Putamen (tissue), 1 donor: ENCODE measurements at regions not wholly inside any gene's neighbourhood (a gene's known extent, or its start where the extent isn't known, plus 50 kb on each side); places are given as distances from the start of the nearest gene placed in this dataset.
"Not testable (repeated sequence)": the region's sequence is repeated elsewhere in the genome, so short reads cannot be mapped to it uniquely, and the experiment has no call there.

Experiments
- DNase-seq: peaks from one replicate; pipeline ENCODE4 v3.0.0-alpha.2; 2016; ENCODE audit warnings: low spot score

DNA sequence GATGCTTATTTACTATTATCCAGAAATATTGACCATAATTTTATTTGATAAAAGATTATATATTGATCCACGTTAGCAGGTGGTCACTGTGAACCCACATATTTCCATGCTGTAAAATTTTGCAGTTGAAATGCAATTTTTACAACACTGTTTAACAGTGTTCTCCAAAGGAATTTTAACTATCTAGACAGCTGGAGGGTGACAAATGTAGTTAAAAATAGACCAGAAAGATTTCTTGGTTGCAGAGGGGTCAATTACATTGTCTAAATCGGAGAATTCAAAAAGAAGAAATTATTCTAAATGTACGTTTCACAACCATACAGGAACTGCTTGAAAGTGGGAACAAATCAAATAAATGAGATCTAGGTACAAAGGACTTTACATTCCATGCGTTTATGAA is 625.2 kb upstream of the NCAM2 start:
- no peak for DNase-seq

DNA sequence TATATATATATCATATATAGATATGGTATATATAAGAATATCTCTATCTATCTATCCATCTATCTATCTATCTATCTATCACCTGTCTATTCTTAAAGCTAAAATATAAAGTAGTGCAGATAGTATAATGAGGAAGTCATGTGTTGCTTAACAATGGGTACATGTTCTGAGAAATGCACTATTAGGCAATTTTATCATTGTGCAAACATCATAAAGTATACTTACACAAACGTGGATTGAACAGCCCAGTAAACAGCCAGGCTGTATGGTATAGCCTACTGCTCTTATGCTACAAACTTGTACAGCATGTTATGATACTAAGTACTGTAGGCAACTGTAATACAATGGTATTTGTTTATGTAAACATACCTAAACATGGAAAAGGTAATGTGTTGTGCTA is 621.0 kb upstream of the NCAM2 start:
- DNase-seq, result no peak

DNA sequence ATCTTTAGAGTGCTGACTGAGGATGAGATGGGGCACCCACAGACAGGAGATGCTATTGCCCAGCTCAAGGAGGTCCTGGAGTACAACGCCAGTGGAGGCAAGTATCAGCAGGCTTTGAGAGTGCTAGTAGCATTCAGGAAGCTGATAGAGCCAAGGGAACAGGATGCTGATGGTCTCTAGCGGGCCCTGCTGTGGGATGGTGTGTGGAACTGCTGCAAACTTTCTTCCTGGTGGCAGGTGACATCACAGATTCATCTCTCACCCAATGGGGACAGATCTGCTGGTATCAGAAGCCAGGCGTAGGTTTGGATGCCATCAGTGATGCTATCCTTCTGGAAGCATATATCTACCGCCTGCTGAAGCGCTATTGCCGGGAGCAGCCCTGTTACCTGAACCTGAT is 609.8 kb upstream of the NCAM2 start:
- DNase-seq, result no peak

DNA sequence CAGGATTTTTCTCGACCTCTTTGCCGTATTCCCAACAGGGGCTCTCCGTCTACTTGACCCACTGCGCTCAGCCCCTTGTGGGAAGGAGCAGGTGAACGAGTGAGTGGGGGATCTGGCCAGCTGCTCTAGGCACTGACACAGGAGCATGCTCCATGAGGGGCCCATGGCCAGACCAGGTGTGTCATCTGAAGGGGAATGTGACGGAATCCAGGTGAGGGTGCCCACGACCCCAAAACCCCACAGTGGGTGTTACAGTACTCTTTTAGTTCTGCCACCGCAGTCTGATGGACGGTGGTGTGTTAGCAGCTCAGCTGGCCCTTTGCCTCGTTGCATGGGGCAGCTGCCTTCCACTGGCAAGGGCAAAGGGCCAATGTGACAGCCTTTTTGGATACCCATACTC is 601.4 kb upstream of the NCAM2 start:
- no peak for DNase-seq

DNA sequence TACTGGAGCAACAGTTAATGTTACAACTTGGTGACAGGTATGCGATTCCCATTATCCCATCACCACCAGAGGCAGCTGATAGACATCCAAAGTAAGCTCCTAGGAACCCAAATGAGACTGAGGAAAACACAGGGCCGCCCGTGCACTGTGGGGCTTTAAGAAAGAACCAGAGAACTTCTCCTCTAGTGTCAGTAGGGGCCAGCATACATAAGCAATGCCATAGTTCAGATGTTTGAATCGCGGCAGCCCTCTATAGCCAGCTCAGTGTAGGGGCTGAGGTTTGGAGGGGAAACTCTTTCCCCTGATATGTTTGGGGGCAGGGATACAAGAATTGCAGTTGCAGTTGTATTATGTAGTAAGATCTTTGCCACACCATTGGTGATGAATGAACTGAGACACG is 593.3 kb upstream of the NCAM2 start:
- DNase-seq, result no peak

DNA sequence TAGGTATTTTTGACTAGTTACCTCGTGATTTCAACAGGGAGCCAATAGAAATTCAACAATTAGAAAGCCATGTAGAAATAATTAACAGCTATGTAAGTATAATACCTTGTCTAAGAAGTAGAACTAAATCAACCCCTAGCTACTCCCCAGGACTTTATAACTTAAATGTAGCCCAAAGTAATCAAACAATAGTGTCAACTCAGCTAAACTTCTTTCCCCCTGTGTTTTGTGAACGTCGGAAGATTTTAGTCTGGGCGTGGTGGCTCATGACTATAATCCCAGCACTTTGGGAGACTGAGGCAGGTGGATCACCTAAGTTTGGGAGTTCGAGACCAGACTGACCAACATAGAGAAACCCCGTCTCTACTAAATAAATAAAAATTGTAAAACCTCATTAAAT is 579.9 kb upstream of the NCAM2 start:
- DNase-seq, result no peak

DNA sequence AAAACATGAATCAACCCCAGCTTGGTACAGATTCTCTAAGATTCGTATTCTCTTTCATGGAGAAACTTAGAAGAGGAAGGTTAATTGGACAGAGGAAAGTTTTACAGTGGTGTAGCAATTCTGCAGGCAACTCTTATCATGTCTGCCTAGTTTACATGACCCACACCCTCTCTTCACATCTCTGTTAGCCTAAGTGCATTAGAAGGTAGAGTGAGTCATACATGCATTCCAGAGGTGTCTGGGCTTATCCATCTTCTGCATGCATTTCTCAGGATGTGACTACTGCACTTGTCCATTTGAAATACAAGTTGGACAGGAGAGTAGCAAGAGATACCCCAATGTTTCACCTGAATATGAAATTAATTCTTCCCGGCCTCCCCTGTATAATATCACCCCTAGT is 578.4 kb upstream of the NCAM2 start:
- no peak for DNase-seq

DNA sequence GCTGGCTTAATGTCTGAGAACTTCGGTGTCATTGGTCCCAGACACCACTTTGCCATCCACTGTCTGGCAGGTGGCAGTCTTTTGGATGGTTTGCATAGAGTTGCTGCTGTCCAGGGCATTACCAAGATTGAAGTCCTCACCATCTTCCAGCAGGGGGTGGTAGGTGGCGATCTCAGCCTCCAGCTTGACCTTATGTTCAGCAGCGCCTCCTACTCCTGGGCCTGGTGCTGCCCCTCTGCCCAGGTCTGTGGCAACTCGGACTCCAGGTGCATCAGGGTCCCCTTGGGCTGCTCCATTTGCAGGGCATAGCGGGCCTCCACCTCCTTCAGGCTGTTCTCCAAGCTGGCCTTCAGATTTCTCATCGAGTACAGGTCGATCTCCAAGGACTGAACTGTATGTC is 573.3 kb upstream of the NCAM2 start:
- no peak for DNase-seq

DNA sequence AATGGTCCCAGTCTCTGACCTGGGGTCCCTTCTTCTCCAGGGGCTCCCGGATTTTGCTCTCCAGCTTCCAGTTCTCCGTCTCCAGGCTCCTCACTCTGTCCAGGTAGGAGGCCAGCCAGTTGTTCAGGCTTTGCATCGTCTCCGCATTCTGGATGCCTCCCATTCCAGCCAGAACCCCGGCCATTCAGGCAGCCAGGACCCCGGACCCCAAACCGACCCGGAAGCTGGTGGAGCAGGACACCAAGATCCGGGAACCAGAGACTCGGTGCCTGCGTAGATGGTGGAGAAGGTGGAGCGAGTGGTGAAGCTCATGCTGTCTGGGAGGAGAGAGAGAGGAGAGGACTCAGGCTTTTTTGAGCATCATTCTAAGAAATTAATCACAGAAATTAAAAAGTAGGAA is 572.4 kb upstream of the NCAM2 start:
- DNase-seq, result no peak

DNA sequence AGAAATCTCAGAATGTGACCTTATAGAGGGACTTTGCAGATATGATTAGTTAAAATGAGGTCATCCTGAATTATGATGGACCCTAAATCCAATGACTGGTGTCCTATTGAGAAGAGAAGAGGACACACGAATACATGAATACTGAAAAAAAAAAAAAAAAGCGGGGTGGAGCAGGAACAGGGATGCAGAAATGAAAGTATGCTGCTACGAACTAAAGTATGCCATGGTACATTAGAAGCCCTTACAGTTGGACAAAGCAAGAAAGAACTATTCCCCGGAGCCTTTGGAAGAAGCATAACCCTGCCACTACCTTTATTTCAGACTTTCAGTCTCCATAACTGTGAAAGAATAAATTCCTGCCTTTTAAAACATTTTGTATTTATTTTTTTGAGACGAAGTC is 557.9 kb upstream of the NCAM2 start:
- no peak for DNase-seq

DNA sequence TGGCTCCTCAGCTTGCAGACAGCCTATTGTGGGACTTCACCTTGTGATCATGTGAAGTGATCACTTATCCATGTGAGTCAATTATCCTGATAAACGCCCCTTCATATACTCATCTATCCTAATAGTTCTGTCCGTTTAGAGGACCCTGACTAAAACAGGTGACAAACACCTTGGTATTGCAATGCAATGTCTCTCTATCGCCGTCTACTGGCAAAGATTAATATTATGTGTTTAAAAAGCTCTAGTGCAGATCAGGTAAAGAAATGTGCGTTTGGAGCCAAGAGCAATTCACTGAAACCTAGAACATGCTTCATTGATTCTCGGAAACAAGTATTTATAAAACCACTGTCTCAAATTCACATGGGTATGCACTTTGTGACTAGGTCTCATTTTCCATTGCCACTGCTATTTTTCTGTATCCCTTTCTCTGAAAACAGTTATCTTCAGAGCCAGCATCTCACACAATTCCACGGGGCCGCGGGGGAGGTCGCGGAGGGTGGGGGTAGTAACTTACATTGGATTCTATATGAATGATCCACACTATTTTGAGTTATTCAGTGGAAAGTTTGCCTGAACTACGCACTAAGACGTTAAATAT is 554.6 kb upstream of the NCAM2 start:
- DNase-seq, result no peak

DNA sequence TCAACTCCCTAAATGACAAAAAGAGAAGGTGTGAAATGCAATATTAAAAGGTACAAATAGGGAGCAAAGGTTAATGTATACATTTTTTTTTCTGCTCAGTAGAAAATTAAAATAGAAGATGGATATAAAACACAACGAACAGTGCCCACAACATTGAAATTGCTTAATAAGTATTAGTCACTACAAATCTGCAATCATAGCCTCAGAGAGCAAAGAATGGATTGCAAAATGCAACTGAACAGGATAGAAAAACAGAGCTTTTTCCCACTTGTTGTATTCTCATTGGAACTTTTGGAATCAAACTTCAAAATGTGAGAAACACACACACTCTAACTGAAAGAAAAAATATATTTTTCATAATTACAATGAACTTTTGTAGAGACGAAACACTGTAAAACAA is 552.2 kb upstream of the NCAM2 start:
- DNase-seq, result no peak

DNA sequence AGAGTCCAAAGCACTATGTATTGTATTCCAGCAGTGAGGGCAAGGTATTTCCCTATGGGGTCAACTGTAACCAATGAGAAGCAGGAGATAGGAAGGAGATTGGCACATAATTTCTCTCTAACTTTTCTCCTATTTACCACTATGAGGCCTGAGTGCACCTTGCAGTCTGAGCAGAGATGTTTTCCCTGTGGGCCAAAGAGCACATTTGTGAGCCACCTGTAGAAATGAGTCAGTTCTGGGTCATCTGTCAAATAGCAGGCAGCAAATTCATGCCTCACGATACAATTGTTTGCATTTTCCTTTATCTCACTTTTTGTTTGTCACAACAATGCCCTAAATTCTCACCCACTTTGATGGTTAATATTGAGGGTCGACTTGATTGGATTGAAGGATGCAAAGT is 547.2 kb upstream of the NCAM2 start:
- no peak for DNase-seq

DNA sequence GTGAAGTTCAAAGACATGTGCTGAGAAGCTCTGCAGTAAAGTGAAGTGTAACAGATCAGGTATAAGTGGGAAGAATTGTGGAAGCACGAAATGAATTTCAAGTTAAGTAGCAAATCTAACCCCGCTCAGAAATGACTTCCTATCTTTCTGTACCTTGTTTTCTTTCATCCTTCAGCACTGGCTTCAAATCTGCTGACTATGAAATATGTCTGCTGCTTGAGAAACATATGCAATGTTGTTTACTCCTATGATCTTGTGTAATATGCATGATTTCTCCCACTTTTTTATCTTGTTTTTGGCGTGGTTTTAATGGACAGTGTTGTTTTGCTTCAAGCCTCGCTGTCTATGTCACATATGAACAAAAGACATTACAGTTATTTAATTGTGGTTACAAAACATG is 545.3 kb upstream of the NCAM2 start:
- no peak for DNase-seq

DNA sequence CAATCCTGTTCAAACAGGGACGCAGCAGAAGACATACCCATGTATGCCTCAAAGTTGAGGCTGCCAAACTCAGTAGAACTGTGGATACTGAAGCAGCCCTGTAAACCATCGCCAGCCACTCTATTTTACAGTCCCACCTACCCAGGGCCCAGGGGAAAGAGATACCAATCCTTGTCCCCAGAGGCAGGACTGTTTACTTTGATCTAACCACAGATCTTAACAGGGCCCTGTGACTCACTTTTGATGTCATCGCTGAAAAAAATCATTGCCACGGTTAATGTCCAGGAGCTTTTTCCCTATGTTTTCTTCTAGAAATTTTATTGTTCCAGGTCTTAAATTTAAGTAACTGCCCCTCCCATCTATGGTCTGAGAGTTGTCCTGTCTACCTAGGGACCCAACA is 538.4 kb upstream of the NCAM2 start:
- DNase-seq, result no peak

DNA sequence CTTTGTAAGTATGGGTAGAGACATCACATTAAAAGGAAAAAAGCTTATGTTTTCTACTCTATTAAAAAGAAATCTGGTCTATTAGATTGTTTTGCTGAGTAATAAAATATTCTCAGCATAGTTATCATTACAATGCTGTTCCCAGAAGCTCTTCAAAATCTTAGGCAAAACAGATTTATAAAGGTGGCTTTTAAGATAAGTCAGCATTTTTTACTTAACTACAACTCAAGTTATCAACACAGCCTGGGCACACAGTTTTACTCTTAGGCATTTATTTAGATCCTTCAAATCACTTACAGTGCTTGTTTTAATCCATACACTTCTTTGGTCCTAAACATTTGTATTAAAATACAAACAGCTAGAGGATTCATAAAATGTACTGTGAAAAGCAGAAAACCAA is 534.8 kb upstream of the NCAM2 start:
- no peak for DNase-seq

DNA sequence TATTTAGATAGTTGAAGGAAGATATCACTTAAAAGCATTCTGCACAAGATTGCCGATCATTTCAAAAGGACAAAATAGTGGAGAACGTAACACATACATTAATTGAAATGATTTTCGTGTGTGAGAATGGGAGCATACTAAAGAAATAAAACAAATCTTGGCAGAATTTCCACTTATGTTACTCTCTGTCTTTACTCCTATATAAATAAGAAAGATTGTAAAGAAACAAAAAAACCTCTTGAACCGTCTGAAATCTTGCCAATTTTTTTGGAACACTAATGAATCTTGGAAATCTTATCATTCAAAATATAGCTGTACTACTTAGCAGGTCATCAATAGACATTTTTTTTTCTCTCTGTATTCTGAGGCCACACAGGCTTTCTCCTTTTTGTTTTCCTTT is 528.8 kb upstream of the NCAM2 start:
- DNase-seq, result no peak

DNA sequence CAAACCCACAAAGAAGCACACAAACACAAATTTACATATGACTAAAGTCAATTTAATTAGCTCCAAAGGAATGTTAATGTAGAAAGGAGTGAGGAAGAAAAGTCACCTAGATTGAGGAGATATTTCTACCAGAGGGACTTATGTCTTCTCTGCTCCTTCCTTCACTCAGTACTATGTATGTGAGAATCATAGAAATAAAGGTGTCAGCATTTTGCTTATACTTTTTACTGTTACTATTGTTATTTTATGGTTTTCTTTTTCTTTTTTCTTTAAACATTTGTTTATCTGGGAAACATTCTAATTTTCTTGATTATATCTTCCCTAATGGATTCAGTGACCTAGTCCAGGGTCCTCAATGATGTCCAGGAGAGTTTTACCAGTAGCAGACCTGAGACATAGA is 511.9 kb upstream of the NCAM2 start:
- DNase-seq, result no peak

DNA sequence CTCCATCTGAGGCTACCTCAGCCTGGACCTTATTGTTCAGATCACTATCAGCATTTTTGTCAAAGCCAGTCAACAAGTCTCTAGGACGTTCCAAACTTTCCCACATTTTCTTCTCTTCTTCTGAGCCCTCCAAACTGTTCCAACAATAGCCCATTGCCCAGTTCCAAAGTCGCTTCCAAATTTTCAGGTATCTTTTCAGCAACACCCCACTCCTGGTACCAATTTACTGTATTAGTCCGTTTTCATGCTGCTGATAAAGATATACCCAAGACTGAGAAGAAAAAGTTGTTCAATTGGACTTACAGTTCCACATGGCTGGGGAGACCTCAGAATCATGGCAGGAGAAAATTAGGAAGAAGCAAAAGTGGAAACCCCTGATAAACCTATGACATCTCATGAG is 495.3 kb upstream of the NCAM2 start:
- DNase-seq, result not testable (repeated sequence)

DNA sequence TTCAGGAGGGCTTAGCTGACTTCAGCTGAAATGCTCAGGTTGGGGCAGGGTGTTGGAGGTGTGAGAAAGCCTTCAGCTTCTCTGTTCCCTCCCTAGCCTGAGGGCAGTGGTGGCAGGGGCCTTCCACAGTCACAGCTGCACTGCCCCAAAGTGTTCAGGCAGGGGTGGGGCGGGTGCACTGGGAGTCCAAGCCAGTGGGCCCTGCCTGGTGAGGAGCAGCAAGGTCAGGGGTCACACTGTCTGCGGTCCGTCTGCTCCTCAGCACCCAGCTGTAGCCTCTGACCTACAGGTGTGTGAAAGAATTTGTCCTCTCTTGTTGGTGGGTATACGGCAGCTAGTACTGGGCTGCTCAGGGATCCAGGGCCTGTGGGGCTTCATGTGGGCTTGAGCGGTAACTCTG is 490.4 kb upstream of the NCAM2 start:
- no peak for DNase-seq

DNA sequence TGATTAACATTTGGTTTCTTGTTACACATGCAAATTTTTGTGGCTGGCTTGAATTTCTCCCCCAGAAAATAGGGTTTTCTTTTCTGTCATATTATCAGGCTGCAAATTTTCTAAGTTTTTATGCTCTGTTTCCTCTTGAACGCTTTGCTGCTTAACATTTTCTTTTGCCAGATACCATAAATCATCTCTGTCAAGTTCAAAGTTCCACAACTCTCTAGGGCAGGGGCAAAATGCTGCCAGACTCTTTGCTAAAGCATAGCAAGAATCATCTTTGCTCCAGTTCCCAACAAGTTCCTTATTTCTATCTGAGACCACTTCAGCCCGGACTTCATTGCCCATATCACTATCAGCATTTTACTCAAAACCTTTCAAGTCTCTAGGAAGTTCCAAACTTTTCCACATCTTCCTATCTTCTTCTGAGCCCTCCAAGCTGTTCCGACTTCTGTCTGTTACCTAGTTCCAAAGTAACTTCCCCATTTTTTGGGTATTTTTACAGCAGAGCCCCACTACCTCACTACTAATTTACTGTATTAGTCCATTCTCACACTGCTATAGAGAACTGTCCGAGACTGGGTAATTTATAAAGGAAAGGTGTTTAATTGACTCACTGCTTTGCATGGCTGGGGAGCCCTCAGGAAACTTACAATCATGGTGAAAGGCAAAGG is 486.9 kb upstream of the NCAM2 start:
- no peak for DNase-seq

DNA sequence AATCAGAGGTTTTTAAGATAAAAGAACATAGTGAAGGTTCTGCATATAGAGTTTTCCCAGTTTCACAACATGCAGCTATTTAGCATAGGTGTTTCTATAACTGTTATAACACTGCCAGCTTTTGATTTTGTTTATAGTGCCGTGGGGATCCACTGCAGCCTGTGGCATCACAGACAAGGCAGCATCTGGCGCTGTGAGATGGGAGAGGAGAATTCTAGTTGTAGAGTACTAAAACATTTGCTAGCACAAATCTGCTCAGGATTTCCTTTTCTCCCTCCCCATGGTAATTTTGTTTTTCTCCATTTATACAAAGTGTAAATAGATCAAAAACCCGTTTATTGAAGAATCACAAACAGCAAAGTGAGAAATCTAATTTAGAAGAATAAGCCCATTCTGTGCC is 482.8 kb upstream of the NCAM2 start:
- DNase-seq, result no peak

DNA sequence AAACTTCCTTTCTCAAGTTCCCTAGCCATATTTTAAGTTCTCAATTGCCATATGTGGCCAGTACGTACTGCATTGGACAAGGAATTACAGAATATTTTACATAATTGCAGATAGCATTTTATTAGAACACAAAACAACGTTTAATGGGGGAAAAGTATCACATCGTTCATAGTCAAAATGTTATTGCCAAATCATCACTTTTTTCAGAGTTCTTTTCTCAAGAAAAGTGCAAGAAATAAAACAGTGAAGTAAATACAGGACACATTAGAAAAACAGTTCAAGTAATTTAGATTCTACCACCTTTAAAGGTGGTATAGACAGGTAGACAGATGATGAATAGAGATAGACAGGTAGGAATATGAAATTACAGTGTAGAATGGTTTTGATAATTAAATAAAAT is 479.1 kb upstream of the NCAM2 start:
- DNase-seq, result no peak

DNA sequence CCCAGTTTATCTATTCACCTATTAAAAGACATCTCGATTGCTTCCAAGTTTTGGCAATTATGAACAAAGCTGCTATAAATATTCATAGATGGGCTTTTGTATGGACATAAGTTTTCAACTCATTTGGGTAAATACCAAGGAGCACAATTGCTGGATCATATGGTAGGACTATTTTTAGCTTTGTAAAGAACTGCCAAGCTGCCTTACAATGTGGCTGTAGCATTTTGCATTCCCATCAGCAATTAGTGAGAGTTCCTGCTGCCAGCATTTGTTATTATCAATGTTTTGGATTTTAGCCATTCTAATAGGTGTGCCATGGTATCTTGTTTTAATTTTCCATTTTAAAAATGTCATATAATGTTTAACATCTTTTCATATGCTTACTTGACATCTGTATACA is 475.6 kb upstream of the NCAM2 start:
- no peak for DNase-seq

DNA sequence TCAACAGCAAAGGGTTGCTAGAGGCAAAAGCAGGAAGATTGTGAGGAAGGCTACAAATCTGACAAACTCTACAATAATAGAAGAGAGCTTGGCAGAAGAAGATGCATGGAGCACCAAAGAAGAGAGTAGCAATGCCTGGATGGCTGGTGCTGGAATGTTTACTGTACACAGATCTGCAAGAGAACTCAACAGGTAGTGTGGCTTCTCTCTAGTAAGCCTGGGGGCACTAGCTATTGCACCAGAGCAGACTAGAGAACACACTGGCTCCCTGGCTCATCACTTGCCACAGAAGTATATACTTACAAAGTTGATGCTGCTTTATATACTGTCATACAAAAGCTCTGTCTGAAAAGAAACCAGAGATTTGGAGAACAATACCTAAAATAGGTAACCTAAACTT is 475.0 kb upstream of the NCAM2 start:
- DNase-seq, result no peak
